HG02884 (cell line): ENCODE measurements at regions not wholly inside any gene's neighbourhood (a gene's known extent, or its start where the extent isn't known, plus 50 kb on each side); places are given as distances from the start of the nearest gene placed in this dataset.

Experiments used
- ATAC-seq: cut with Tn5 transposase; IDR thresholded peaks from one replicate; pipeline ENCODE4 v1.9.1; 2021; ENCODE audit warnings: mild to moderate bottlenecking, moderate library complexity; ENCODE audit not compliant: unreplicated experiment

DNA sequence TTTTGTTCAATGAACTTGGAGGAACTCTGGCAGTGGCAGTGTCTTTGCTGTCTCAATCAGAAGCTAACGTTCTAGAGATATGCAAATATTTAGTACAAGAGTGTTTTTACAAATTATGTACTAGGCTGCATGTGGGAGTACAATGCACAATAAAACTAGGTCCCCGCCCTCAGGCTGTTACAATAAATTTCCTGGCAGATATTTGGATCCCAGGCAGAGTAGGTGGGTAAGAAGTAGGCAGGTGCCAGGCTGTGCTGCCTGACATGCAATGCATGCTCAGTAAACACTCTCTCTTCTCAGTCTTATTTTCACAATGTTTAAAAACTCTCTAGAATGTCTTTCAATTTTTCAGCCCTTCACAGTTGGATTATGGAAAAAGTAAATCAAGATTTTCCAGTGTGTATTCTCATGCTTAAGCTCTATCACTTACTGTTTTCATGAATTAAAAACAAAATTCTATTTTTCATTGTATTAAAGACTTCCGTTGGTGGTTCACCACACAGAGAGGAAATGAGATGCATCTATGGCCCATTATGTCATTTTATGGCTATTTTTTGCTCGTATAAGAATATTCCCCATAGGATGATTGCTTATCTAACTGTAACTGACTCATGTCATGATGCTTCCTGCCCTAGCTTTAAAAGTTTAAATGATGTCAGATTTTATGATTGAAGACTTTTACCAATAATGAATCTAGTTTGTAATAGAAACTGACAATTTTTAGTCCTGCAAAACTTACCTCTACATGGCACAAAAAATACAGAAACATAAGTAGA lies 346.1 kb downstream of the RND3 start:
- ATAC-seq: no peak

DNA sequence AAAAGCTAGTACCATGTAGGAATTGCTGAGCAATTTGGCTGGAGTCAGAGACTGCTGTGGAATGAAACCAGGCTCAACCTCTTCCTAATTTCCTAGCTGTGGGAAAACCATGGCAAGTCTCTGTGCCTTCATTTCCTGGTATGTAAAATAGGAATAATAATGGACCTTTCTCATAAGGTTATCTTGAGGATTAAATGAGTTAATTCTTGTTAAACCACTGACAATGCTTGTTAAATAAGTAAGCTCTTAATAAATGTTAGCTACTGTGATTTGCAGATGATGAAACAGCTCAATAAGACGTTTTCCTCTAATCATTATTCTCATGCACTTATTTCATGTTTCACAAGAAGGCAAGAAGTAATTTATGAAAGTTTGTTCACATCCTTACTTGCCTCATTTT lies 346.7 kb downstream of the RND3 start:
- ATAC-seq: no peak

GRCh38 chr2:150138587-150138986 lies 348.9 kb downstream of the RND3 start:
- ATAC-seq: no peak

- ATAC-seq: no peak
Observed at GRCh38 chr2:150137338-150138069, 350.0 kb downstream of the RND3 start.

DNA sequence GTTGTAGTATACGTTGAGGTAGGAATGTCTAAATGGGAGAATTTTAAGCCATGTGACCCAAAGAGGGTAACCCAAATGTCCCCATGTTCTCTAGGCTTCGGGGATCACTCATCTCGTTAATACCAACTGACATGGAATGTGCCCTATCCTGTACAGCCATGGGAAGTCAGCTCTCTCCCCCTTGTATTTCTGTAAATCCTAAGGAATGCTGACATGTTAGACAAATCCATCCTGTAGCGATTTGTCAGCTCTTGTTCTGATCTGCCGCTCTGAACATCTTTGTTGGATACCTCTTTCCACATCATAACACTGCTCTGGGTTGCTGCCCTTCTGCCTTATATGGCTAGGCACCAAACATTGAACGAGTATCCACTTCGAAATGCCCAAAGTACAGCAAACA lies 350.6 kb downstream of the RND3 start:
- ATAC-seq: no peak

- no peak for ATAC-seq
Observed at GRCh38 chr2:150136401-150136800, 351.1 kb downstream of the RND3 start.

DNA sequence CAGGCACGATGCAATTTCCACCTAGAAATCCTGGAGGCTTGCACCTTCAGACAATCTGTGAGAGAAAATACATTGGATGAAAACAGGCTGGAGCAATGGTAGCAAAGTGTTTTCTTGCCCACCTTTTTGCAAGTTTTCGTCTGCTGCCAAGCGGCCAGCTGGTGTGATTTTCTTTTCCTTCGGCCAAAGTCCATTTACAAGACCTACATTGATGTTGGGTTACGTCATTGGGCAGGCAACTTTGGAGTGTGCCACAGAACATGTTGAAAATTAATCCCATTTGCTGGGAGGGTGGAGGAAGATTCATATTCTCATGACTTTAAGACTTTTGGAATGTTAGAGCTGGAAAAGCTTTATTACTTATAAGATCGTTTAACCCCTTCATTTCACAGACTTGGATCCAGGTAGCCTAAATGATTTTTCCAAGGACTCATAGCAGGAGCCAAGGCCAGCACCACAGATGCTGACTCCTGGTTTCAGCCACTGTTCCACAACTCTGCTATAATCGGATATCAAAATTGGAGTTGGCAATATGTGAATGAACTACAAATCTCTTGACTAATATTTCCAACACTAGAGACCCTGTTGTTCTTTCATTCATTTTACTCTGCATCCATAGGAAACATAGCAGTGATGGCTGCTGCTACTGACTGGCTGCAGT lies 352.1 kb downstream of the RND3 start:
- ATAC-seq: no peak

DNA sequence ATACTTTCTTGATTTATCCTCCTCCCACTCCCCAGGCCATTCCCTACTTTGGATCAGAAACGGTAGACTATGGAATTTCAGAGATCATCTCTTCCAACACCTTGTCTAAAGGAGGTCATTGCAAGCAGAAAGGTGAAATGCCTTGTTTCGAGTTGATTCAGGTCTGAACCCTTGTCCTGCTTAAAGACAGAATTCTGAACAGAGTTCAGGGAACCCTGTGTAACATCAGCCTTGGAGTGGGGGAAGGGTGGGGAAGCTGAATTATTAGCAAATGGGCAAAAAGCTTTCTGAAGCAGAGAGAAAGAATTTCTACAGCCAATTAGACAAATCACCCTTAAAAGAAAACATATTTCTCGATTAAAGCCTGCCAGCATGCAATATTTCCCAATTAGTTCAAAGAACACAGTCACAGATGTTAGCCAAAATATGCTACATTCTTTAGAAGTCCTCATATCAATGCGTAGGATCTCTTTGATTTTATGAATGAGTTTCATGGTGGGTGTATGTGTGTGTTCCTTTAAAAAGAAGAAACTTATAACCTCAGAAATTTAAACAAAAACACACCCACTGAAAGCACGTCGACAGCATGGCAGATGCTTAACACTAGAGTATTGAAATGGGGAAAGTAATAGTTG lies 353.1 kb downstream of the RND3 start:
- ATAC-seq: no peak

GRCh38 chr2:150133623-150134022 lies 353.8 kb downstream of the RND3 start:
- ATAC-seq: peak; percentile 80

GRCh38 chr2:150129921-150130575 lies 357.4 kb downstream of the RND3 start:
- no peak for ATAC-seq

DNA sequence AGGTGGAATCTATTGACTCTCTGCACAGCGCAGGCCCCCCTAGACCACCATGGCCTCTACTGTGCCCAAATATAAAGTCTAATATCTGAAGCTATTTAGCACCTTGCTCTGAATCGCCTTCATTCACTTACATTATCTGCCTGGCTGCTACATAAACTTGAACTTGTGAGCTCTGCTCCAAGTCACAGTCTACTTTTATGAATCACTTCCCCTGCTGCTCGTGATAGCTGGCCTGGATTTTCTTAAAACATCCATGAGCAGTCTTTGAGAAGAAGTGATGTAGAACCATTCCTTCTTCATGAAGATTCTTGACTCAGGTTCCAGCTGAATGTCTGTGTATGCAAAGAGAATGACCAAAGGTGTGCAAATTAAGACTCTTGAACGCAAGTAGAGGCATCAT lies 359.5 kb downstream of the RND3 start:
- no peak for ATAC-seq

- ATAC-seq: no peak
Observed at GRCh38 chr2:150127346-150127990, 360.0 kb downstream of the RND3 start.

DNA sequence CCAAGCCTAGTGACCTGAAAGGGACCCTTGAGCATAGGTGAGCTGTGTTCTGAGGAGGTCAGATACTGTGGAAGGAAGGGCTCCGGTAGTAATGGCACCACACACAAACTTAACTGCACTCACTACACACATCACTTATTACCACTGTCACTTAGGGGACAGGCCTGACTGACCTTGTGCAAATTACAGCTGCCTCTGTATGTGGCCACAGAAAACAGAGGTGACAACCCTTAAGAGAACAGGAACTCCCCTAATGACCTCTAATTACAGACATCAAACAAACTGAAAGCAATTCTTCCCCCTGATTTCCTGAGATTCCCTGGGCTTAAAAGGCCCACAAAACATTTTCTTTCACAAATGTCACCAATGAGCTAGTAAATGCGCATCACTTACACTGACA lies 360.6 kb downstream of the RND3 start:
- ATAC-seq: no peak

DNA sequence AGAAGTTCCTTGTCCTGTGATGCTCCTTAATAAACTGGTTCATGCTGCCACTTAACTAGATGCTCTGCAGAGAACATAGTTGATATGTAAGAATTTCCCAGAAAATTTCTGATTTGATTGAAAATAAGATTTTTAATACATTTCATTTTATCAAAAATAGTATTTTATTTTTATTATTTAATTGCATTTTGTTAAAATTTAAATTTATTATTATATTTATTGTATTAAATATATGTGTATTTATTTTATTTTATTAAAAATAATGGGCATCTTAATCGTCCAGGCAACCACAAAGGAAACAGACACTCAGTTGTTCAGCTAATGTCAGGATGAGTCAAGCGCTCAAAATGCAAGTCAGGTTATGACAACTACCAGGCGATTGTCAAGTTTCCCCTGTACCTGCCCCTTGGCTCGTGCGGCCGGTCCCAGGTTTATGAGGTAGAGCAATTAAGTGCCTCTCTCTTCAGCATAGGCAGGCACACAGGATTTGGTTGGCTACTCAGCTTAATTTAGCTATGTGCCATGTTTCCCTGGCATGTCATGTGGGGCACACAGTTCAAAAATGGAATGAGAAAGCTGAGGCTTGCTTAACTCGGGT lies 361.2 kb downstream of the RND3 start:
- no peak for ATAC-seq

GRCh38 chr2:150125708-150126107 lies 361.8 kb downstream of the RND3 start:
- no peak for ATAC-seq

DNA sequence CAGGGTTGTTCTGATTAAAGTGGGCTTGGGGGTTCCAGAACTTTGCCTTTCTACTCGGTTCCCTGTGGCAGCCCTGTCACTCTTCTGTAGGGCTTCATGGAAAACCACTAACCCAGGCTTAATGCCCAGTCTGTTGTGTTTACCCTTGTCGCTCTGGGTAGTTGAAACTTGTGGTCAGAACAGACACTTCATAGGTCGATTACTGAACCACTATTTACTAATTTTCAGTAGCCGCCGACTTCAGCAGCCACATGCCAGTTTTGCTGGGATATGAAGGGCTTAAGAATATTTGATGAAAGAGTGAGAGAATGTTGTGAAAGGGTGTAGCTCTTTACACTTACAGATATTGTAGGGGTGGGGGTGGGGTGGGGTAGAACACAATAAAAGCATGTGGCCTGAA lies 362.3 kb downstream of the RND3 start:
- no peak for ATAC-seq

DNA sequence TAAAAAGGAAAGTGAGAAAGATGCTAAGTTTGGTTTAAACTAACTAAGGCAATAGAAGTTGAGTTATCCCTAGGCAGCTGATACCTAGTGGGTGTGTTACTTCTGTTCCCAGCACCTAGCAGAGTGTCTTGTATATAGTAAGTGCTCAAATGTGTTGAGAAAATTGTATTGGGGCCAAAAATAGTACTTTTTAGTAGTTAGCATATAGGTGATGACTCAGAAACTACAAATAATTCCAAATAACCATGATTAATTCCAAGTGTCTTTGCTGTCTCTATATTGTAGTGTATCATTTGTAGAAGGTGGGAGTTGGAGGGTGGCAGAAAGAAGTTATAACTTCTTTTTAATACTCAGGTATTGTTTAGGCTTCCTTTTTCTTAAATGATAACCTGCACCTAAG lies 362.7 kb downstream of the RND3 start:
- ATAC-seq: no peak

DNA sequence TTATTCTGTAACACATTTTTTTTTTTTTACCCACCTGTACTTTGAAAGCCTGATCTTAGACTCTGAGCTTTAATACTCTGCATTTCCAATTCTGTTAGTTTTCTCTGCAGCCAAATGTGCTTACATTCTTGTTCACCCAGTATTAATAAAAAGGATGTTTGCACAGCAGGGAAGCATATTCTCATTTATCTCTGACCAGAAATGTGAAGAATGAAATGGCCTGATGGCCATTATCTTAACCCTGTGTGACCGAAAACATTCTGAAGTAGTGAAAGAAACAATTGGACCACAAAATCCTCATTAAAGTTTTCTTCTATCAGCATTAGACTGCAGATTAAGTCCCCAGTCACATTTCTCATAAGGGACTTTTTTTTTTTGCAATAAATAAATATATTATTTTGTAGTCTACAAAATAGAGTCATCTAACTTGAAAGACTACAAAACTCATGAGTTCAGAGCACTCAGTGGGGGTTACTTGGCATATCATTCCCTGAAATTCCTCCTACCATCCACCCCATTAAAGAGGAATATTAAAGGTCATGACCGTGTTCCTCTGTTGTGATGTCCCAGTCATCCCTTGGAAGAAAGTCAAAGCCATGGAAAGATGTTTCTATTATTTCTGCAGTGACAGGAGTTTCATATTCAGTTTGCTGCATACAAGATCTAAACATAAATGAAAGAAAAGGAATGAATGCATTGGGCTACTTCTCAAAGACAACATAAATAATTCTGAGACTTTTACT lies 364.4 kb downstream of the RND3 start:
- ATAC-seq: no peak

DNA sequence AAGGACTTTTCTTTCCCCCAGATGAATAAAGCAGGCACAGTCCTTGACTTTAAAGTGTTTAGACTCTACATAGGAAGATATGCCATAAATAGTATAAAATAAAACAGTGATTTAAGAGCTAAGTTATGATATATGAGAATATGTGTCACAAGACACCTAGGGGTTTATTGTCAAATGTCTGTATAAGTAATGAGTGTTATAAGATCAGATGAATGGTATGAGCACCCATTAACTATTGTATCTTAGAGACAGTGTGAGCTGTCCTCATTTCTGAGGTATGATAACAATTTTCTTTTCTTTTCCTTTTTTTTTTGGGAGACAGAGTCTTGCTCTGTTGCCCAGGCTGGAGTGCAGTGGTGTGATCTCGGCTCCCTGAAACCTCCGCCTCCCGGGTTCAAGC lies 365.3 kb downstream of the RND3 start:
- ATAC-seq: no peak
